Peyer's patch (tissue), 4 donors: ENCODE measurements at regions not wholly inside any gene's neighbourhood (a gene's known extent, or its start where the extent isn't known, plus 50 kb on each side); places are given as distances from the start of the nearest gene placed in this dataset.

Experiments
- CTCF ChIP-seq, 6 experiments: fragments of 450-650 bp in 4 of 6; fragments of 200-600 bp in 2 of 6; sonication (generic) in 1 of 6; IDR thresholded peaks; one replicate each; pipeline ENCODE4 v1.5.1; 2017 to 2019; ENCODE audit warnings: antibody characterized with exemption in 6 of 6, mild to moderate bottlenecking in 3 of 6, moderate library complexity in 1 of 6
- POLR2A ChIP-seq, 2 donors: fragments of 450-650 bp; IDR thresholded peaks; one replicate each; pipeline ENCODE4 v1.5.1; 2017; ENCODE audit warnings: antibody characterized with exemption in 2 of 2, mild to moderate bottlenecking in 2 of 2, moderate library complexity in 2 of 2

- TF ChIP-seq CTCF (IDR thresholded peaks at IDR 0.05) (no peak), POLR2A (IDR thresholded peaks at IDR 0.05) (no peak)
These were observed 482.4 kb downstream of the CDY2B start for GRCh38 chrY:17397659-17398058.
